Osteoblast (primary cell): ENCODE measurements at regions not wholly inside any gene's neighbourhood (a gene's known extent, or its start where the extent isn't known, plus 50 kb on each side); places are given as distances from the start of the nearest gene placed in this dataset.

Experiments used
- DNase-seq: peaks from one replicate; pipeline ENCODE4 v3.0.0; 2011; ENCODE audit warnings: low spot score, mixed read lengths; ENCODE audit not compliant: insufficient read length; ENCODE audit errors: missing footprints
- H2AFZ ChIP-seq: 2 replicates; pipeline ENCODE4 v1.6.0; 2011; ENCODE audit warnings: mild to moderate bottlenecking, low read length
- H3K27ac ChIP-seq: 2 replicates; pipeline ENCODE4 v1.5.1; 2011; ENCODE audit warnings: mild to moderate bottlenecking, low read depth, low read length, moderate library complexity
- H3K27me3 ChIP-seq: 2 replicates; pipeline ENCODE4 v1.6.0; 2012; ENCODE audit warnings: mild to moderate bottlenecking, control low read depth, inconsistent platforms, low read length, moderate library complexity; ENCODE audit not compliant: insufficient read depth
- H3K36me3 ChIP-seq: 2 replicates; pipeline ENCODE4 v1.5.1; 2011; ENCODE audit warnings: mild to moderate bottlenecking, low read length, control low read depth, moderate library complexity; ENCODE audit not compliant: insufficient read depth
- H3K4me1 ChIP-seq: 2 replicates; pipeline ENCODE4 v1.5.1; 2011; ENCODE audit warnings: mild to moderate bottlenecking, low read length, control low read depth, moderate library complexity; ENCODE audit not compliant: insufficient read depth
- H3K4me2 ChIP-seq: 2 replicates; pipeline ENCODE4 v1.6.0; 2011; ENCODE audit warnings: mild to moderate bottlenecking, low read length; ENCODE audit not compliant: insufficient read depth
- H3K4me3 ChIP-seq: fragments of 200-600 bp; sonication (generic); 3 replicates; pipeline ENCODE4 v1.5.1; 2012; ENCODE audit warnings: mild to moderate bottlenecking, low read length, inconsistent platforms; ENCODE audit not compliant: insufficient read depth
- H3K79me2 ChIP-seq: 2 replicates; pipeline ENCODE4 v1.6.0; 2012; ENCODE audit warnings: mild to moderate bottlenecking, low read length, control low read depth, inconsistent platforms; ENCODE audit not compliant: insufficient read depth
- H3K9me3 ChIP-seq: 2 replicates; pipeline ENCODE4 v1.5.1; 2011; ENCODE audit warnings: low read depth, low read length, control low read depth
- H4K20me1 ChIP-seq: 2 replicates; pipeline ENCODE4 v1.6.0; 2012; ENCODE audit warnings: mild to moderate bottlenecking, low read length, control low read depth; ENCODE audit not compliant: insufficient read depth
- TF ChIP-seq, protein P1 (sequence below): IDR thresholded peaks from 2 replicates; pipeline ENCODE4 v1.5.1; 2011; ENCODE audit warnings: mild to moderate bottlenecking, low read depth, low read length, moderate library complexity; ENCODE audit errors: extremely low read depth

GRCh38 chr20:60214901-60215815 lies 256.9 kb downstream of the CDH26 start:
- no peaks in the 10 kb centered on the region for H3K9me3 ChIP-seq
- no peak overlapping the region for H3K4me3 ChIP-seq
- TF ChIP-seq, protein P1, sequence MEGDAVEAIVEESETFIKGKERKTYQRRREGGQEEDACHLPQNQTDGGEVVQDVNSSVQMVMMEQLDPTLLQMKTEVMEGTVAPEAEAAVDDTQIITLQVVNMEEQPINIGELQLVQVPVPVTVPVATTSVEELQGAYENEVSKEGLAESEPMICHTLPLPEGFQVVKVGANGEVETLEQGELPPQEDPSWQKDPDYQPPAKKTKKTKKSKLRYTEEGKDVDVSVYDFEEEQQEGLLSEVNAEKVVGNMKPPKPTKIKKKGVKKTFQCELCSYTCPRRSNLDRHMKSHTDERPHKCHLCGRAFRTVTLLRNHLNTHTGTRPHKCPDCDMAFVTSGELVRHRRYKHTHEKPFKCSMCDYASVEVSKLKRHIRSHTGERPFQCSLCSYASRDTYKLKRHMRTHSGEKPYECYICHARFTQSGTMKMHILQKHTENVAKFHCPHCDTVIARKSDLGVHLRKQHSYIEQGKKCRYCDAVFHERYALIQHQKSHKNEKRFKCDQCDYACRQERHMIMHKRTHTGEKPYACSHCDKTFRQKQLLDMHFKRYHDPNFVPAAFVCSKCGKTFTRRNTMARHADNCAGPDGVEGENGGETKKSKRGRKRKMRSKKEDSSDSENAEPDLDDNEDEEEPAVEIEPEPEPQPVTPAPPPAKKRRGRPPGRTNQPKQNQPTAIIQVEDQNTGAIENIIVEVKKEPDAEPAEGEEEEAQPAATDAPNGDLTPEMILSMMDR, result no peak
- H3K36me3 ChIP-seq, result no peaks in the 10 kb centered on the region
- H3K27ac ChIP-seq, result no peak overlapping the region
- H3K4me1 ChIP-seq, result no peaks in the 10 kb centered on the region
- H2AFZ ChIP-seq, result no peak overlapping the region
- H4K20me1 ChIP-seq, result no peaks in the 10 kb centered on the region
- no peak overlapping the region for H3K4me2 ChIP-seq
- H3K27me3 ChIP-seq, result no peaks in the 10 kb centered on the region
- no peaks in the 10 kb centered on the region for H3K79me2 ChIP-seq
- DNase-seq, result no peak

GRCh38 chr20:60215816-60216730 lies 257.9 kb downstream of the CDH26 start:
- H3K79me2 ChIP-seq, result no peaks in the 10 kb centered on the region
- DNase-seq, result no peak
- H3K4me1 ChIP-seq, result no peaks in the 10 kb centered on the region
- H2AFZ ChIP-seq, result no peak overlapping the region
- no peak overlapping the region for H3K4me2 ChIP-seq
- H3K27ac ChIP-seq, result no peak overlapping the region
- H3K4me3 ChIP-seq, result no peak overlapping the region
- H4K20me1 ChIP-seq, result no peaks in the 10 kb centered on the region
- H3K9me3 ChIP-seq, result no peaks in the 10 kb centered on the region
- H3K27me3 ChIP-seq, result no peaks in the 10 kb centered on the region
- no peaks in the 10 kb centered on the region for H3K36me3 ChIP-seq
- TF ChIP-seq, protein P1, result no peak

- Histone ChIP-seq H3K4me2 (no peak overlapping the region), H3K27me3 (no peaks in the 10 kb centered on the region), H4K20me1 (no peaks in the 10 kb centered on the region), H3K27ac (no peak overlapping the region), H2AFZ (no peak overlapping the region), H3K36me3 (no peaks in the 10 kb centered on the region), H3K9me3 (no peaks in the 10 kb centered on the region), H3K79me2 (no peaks in the 10 kb centered on the region), H3K4me1 (no peaks in the 10 kb centered on the region), H3K4me3 (no peak overlapping the region)
- DNase-seq, result no peak
- TF ChIP-seq, protein P1, result no peak
Measured at GRCh38 chr20:60219231-60219630, 261.0 kb downstream of the CDH26 start.
